PC-3 (cell line): ENCODE measurements at regions not wholly inside any gene's neighbourhood (a gene's known extent, or its start where the extent isn't known, plus 50 kb on each side); places are given as distances from the start of the nearest gene placed in this dataset.

Source experiments
- ATAC-seq: fragments of 200-7000 bp; cut with Tn5 transposase; 2 replicates; pipeline ENCODE4 v1.9.1; 2020; ENCODE audit warnings: mild to moderate bottlenecking, moderate library complexity
- BruUV-seq: library from RNA; stranded (reverse); fragments of 400-500 nt; replicated peaks from 2 replicates; lab custom pipeline; 2021; lab: Mats Ljungman, UMichigan
- CTCF ChIA-PET: fragments of 300-600 bp; sonication (Branson Sonifier 250); formaldehyde crosslinking; loops from one replicate; lab custom pipeline; 2022; ENCODE audit warnings: antibody characterized with exemption; lab: Charles Lee
- POLR2A ChIA-PET: fragments of 300-600 bp; sonication (Branson Sonifier 250); formaldehyde crosslinking; loops from one replicate; lab custom pipeline; 2022; ENCODE audit warnings: antibody characterized with exemption; ENCODE audit not compliant: unreplicated experiment; lab: Charles Lee
- DNase-seq: peaks from one replicate; pipeline ENCODE4 v3.0.0-alpha.2; 2015
- H2AFZ ChIP-seq: fragments of 300-600 bp; sonication (generic); 2 replicates; pipeline ENCODE4 v1.6.0; 2016; ENCODE audit warnings: antibody characterized with exemption, low read length
- H3F3A ChIP-seq: fragments of 300-600 bp; sonication (generic); one replicate; pipeline ENCODE4 v1.6.0; 2017; ENCODE audit warnings: antibody characterized with exemption, low read length, control low read depth, mild to moderate bottlenecking; ENCODE audit not compliant: unreplicated experiment
- H3K27ac ChIP-seq: fragments of 300-600 bp; sonication (generic); 2 replicates; pipeline ENCODE4 v1.5.1; 2016; ENCODE audit warnings: mild to moderate bottlenecking, low read length
- H3K27me3 ChIP-seq: fragments of 300-600 bp; sonication (generic); 2 replicates; pipeline ENCODE4 v1.6.1; 2016; ENCODE audit warnings: low read length, mixed read lengths
- H3K36me3 ChIP-seq: fragments of 300-600 bp; sonication (generic); 2 replicates; pipeline ENCODE4 v1.6.1; 2016; ENCODE audit warnings: low read depth, mixed run types, low read length, mixed read lengths
- H3K4me1 ChIP-seq: fragments of 300-600 bp; sonication (generic); 2 replicates; pipeline ENCODE4 v1.5.1; 2016; ENCODE audit warnings: low read length; ENCODE audit not compliant: insufficient read depth
- H3K4me2 ChIP-seq: fragments of 300-600 bp; sonication (generic); 2 replicates; pipeline ENCODE4 v1.6.0; 2016; ENCODE audit warnings: low read length
- H3K4me3 ChIP-seq: fragments of 300-600 bp; sonication (generic); 2 replicates; pipeline ENCODE4 v1.5.1; 2016; ENCODE audit warnings: mild to moderate bottlenecking, low read length, mixed read lengths
- H3K79me2 ChIP-seq: fragments of 300-600 bp; sonication (generic); 2 replicates; pipeline ENCODE4 v1.6.1; 2017; ENCODE audit warnings: low read length, mixed read lengths
- H3K9ac ChIP-seq: fragments of 300-600 bp; sonication (generic); 2 replicates; pipeline ENCODE4 v1.6.0; 2016; ENCODE audit warnings: mild to moderate bottlenecking, low read length
- H3K9me2 ChIP-seq: fragments of 300-600 bp; sonication (generic); replicated peaks from 2 replicates; pipeline ENCODE4 v1.6.1; 2016; ENCODE audit warnings: mixed run types, low read length, mixed read lengths
- H3K9me3 ChIP-seq: fragments of 300-600 bp; sonication (generic); 2 replicates; pipeline ENCODE4 v1.6.1; 2016; ENCODE audit warnings: low read length, mixed read lengths
- H4K20me1 ChIP-seq: fragments of 300-600 bp; sonication (generic); 2 replicates; pipeline ENCODE4 v1.6.1; 2016; ENCODE audit warnings: low read length, mixed read lengths
- CTCF ChIP-seq: fragments of 300-600 bp; sonication (generic); conservative IDR thresholded peaks from 2 replicates; pipeline ENCODE4 v1.5.1; 2017; ENCODE audit warnings: antibody characterized with exemption, low read depth, mild to moderate bottlenecking, low read length
- EZH2 ChIP-seq: fragments of 300-600 bp; sonication (generic); IDR thresholded peaks from one replicate; pipeline ENCODE4 v1.6.1; 2017; ENCODE audit warnings: antibody characterized with exemption, mild to moderate bottlenecking, low read length; ENCODE audit not compliant: unreplicated experiment
- EZH2phosphoT487 ChIP-seq: fragments of 300-600 bp; sonication (generic); IDR thresholded peaks from 2 replicates; pipeline ENCODE4 v1.6.1; 2018; ENCODE audit warnings: mild to moderate bottlenecking, antibody characterized with exemption, low read length, borderline replicate concordance
- intact Hi-C: fragments of 100-400 bp; cut with micrococcal nuclease; formaldehyde crosslinking; loops from 2 replicates; pipeline ENCODE4 v1.9.0; 2023

GRCh38 chr11:42901084-42901483 lies 410.7 kb upstream of the API5 start:
- Histone ChIP-seq H3K9ac (no peak overlapping the region), H3K27ac (no peak overlapping the region), H3K4me2 (no peak overlapping the region), H3K36me3 (no peaks in the 10 kb centered on the region), H3K9me2 (no peaks in the 10 kb centered on the region), H4K20me1 (no peaks in the 10 kb centered on the region), H3K4me3 (no peak overlapping the region), H3K27me3 (no peaks in the 10 kb centered on the region), H2AFZ (no peak overlapping the region), H3K4me1 (no peaks in the 10 kb centered on the region), H3K9me3 (no peaks in the 10 kb centered on the region), H3F3A (no peaks in the 10 kb centered on the region), H3K79me2 (no peaks in the 10 kb centered on the region)
- no peak for DNase-seq
- CTCF ChIA-PET: no interaction called here
- no peak for ATAC-seq
- intact Hi-C loops: no loop called here
- no peak for TF ChIP-seq CTCF
- TF ChIP-seq EZH2phosphoT487: no peak
- no peak for TF ChIP-seq EZH2
- POLR2A ChIA-PET: no interaction called here
- BruUV-seq: no TSS peak

GRCh38 chr11:42906226-42906625 lies 405.6 kb upstream of the API5 start:
- no peak overlapping the region for H3K9ac ChIP-seq
- POLR2A ChIA-PET: no interaction called here
- BruUV-seq: no TSS peak
- CTCF ChIA-PET: no interaction called here
- peak overlapping the region; percentile 60 for H2AFZ ChIP-seq
- no peaks in the 10 kb centered on the region for H4K20me1 ChIP-seq
- H3K27ac ChIP-seq: no peak overlapping the region
- no peaks in the 10 kb centered on the region for H3K27me3 ChIP-seq
- no peaks in the 10 kb centered on the region for H3K36me3 ChIP-seq
- H3K4me3 ChIP-seq: peak overlapping the region; percentile 62
- H3F3A ChIP-seq: no peaks in the 10 kb centered on the region
- peak overlapping the region; percentile 66 for H3K4me2 ChIP-seq
- intact Hi-C loops: no loop called here
- ATAC-seq: no peak
- DNase-seq: no peak
- H3K9me3 ChIP-seq: no peaks in the 10 kb centered on the region
- no peaks in the 10 kb centered on the region for H3K9me2 ChIP-seq
- no peaks in the 10 kb centered on the region for H3K79me2 ChIP-seq
- H3K4me1 ChIP-seq: no peaks in the 10 kb centered on the region
- TF ChIP-seq CTCF: no peak
- no peak for TF ChIP-seq EZH2phosphoT487
- TF ChIP-seq EZH2: no peak

GRCh38 chr11:42913731-42914130 lies 398.1 kb upstream of the API5 start:
- Histone ChIP-seq H3K9me2 (no peaks in the 10 kb centered on the region), H3K79me2 (no peaks in the 10 kb centered on the region), H3F3A (no peaks in the 10 kb centered on the region), H3K4me2 (no peak overlapping the region), H3K9ac (no peak overlapping the region), H2AFZ (no peak overlapping the region), H3K4me3 (no peak overlapping the region), H3K27me3 (no peaks in the 10 kb centered on the region), H3K27ac (no peak overlapping the region), H3K4me1 (no peaks in the 10 kb centered on the region), H4K20me1 (no peaks in the 10 kb centered on the region), H3K36me3 (no peaks in the 10 kb centered on the region), H3K9me3 (no peaks in the 10 kb centered on the region)
- ATAC-seq: no peak
- intact Hi-C loops: no loop called here
- no peak for TF ChIP-seq EZH2phosphoT487
- no peak for TF ChIP-seq CTCF
- TF ChIP-seq EZH2: no peak
- BruUV-seq: no TSS peak
- DNase-seq: no peak
- ChIA-PET CTCF (no interaction called here), POLR2A (no interaction called here)
